ENCODE measurements at regions not wholly inside any gene's neighbourhood (a gene's known extent, or its start where the extent isn't known, plus 50 kb on each side); places are given as distances from the start of the nearest gene placed in this dataset.
"Not testable (repeated sequence)": the region's sequence is repeated elsewhere in the genome, so short reads cannot be mapped to it uniquely, and the experiment has no call there.

DNA sequence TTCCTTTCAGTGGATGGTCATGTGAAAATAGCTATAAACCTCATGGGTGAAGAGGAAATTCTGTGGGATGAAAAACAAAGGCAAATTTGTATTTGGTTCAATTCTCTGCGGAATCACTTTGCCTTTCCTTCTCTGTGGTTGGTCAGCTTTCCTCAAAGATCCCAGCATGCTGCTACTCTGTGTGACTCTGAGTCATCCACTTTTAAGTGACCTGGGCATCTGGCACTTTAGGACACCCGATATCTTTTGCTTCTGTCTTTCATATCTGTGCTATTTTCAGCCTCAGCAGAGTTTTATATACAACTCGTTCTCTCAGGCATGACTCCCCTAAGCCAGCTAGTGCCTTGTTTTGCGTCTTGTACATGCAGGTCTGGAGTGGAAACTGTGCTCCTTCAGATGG, 217.0 kb upstream of the PIEZO2 start:
- DNase-seq: no peak
- H3K27me3 Mint-ChIP-seq (ENCODE audit: insufficient read depth): peaks cover 8% of the 10 kb centered on the region
- WGBS, 2 experiments (ENCODE audit: insufficient coverage in 1 of 2, insufficient read length in 1 of 2): 71 to 79% methylated on average over 2 to 4 of the region's 4 CpGs
- no peak overlapping the region for H3K9ac ChIP-seq (ENCODE audit: extremely low read depth, low read length, poor library complexity, severe bottlenecking)
- H3K27me3 ChIP-seq (ENCODE audit: control insufficient read depth, insufficient read depth, low read length, poor library complexity, severe bottlenecking): no peaks in the 10 kb centered on the region
- peaks cover 4% of the 10 kb centered on the region for H3K9me3 Mint-ChIP-seq
- H3K4me3 Mint-ChIP-seq: no peak overlapping the region
- no peaks in the 10 kb centered on the region for H3K9me3 ChIP-seq (ENCODE audit: control insufficient read depth, low read length)
- H3K4me1 ChIP-seq (ENCODE audit: control insufficient read depth, insufficient read depth, low read length): no peaks in the 10 kb centered on the region
- no peaks in the 10 kb centered on the region for H3K36me3 ChIP-seq (ENCODE audit: control insufficient read depth, insufficient read depth, low read length)
- no peaks in the 10 kb centered on the region for H3K4me1 Mint-ChIP-seq
- no peak overlapping the region for H3K4me3 ChIP-seq (ENCODE audit: low read length)
- no peak overlapping the region for H3K27ac ChIP-seq (ENCODE audit: low read depth, low read length)
- no peak overlapping the region for H3K27ac Mint-ChIP-seq
- TF ChIP-seq, protein P1, sequence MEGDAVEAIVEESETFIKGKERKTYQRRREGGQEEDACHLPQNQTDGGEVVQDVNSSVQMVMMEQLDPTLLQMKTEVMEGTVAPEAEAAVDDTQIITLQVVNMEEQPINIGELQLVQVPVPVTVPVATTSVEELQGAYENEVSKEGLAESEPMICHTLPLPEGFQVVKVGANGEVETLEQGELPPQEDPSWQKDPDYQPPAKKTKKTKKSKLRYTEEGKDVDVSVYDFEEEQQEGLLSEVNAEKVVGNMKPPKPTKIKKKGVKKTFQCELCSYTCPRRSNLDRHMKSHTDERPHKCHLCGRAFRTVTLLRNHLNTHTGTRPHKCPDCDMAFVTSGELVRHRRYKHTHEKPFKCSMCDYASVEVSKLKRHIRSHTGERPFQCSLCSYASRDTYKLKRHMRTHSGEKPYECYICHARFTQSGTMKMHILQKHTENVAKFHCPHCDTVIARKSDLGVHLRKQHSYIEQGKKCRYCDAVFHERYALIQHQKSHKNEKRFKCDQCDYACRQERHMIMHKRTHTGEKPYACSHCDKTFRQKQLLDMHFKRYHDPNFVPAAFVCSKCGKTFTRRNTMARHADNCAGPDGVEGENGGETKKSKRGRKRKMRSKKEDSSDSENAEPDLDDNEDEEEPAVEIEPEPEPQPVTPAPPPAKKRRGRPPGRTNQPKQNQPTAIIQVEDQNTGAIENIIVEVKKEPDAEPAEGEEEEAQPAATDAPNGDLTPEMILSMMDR (conservative IDR thresholded peaks at IDR 0.05): no peak
- H3K36me3 Mint-ChIP-seq (ENCODE audit: low read depth): peaks cover 2% of the 10 kb centered on the region

DNA sequence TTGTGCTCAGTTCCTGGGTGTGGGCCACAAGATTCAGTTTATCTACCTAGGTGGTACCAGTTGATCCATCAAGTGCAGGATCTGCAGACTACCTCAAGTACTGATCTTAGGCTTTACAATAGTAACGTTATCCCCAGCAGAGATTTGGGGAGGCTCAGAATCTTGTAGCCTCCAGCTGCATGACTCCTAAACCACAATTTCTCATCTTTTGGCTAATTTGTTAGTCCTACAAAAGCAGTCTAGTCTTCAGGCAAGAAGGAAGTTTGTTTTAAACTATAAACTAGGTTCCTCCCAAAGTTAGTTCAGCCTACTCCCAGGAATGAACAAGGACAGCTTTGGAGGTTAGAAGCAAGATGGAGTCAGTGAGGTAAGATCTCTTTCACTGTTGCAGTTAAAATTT, 213.5 kb upstream of the PIEZO2 start:
- no peaks in the 10 kb centered on the region for H3K36me3 ChIP-seq (ENCODE audit: control insufficient read depth, insufficient read depth, low read length)
- Mint-ChIP-seq H3K27ac (no peak overlapping the region), H3K4me3 (no peak overlapping the region), H3K36me3 (ENCODE audit: low read depth) (no peaks in the 10 kb centered on the region), H3K27me3 (ENCODE audit: insufficient read depth) (peaks cover 2% of the 10 kb centered on the region), H3K9me3 (no peaks in the 10 kb centered on the region), H3K4me1 (no peaks in the 10 kb centered on the region)
- 93 to 95% methylated on average over 1 of the region's 1 CpG for WGBS, 2 experiments (ENCODE audit: insufficient coverage in 1 of 2, insufficient read length in 1 of 2)
- no peak overlapping the region for H3K9ac ChIP-seq (ENCODE audit: extremely low read depth, low read length, poor library complexity, severe bottlenecking)
- no peaks in the 10 kb centered on the region for H3K4me1 ChIP-seq (ENCODE audit: control insufficient read depth, insufficient read depth, low read length)
- no peaks in the 10 kb centered on the region for H3K9me3 ChIP-seq (ENCODE audit: control insufficient read depth, low read length)
- no peak overlapping the region for H3K4me3 ChIP-seq (ENCODE audit: low read length)
- H3K27me3 ChIP-seq (ENCODE audit: control insufficient read depth, insufficient read depth, low read length, poor library complexity, severe bottlenecking): no peaks in the 10 kb centered on the region
- TF ChIP-seq, protein P1 (conservative IDR thresholded peaks at IDR 0.05): no peak
- no peak overlapping the region for H3K27ac ChIP-seq (ENCODE audit: low read depth, low read length)
- DNase-seq: no peak

DNA sequence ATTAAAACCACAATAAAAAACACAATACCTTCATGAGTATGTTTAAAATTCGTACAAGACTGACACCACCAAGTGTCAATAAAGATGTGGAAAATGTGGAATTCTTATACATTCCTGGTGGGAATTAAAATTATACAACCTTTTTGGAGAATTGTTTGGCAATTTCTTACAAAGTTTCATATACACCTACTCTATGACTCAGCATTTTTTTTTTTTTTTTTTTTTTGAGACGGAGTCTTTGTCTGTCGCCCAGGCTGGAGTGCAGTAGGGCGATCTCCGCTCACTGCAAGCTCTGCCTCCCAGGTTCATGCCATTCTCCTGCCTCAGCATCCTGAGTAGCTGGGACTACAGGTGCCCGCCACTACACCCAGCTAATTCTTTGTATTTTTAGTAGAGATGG, 212.5 kb upstream of the PIEZO2 start:
- H3K27ac ChIP-seq (ENCODE audit: low read depth, low read length); H3K36me3 Mint-ChIP-seq (ENCODE audit: low read depth); H3K9ac ChIP-seq (ENCODE audit: extremely low read depth, low read length, poor library complexity, severe bottlenecking); H3K27me3 ChIP-seq (ENCODE audit: control insufficient read depth, insufficient read depth, low read length, poor library complexity, severe bottlenecking); H3K4me1 ChIP-seq (ENCODE audit: control insufficient read depth, insufficient read depth, low read length); H3K9me3 ChIP-seq (ENCODE audit: control insufficient read depth, low read length); H3K9me3 Mint-ChIP-seq; DNase-seq; H3K4me3 Mint-ChIP-seq; H3K27ac Mint-ChIP-seq; H3K27me3 Mint-ChIP-seq (ENCODE audit: insufficient read depth); H3K4me1 Mint-ChIP-seq; H3K36me3 ChIP-seq (ENCODE audit: control insufficient read depth, insufficient read depth, low read length); H3K4me3 ChIP-seq (ENCODE audit: low read length): not testable (repeated sequence)
- 98% methylated on average over 5 of the region's 6 CpGs; no CpG with 5 or more reads in 1 of the 2 experiments for WGBS, 2 experiments (ENCODE audit: insufficient coverage in 1 of 2, insufficient read length in 1 of 2)

DNA sequence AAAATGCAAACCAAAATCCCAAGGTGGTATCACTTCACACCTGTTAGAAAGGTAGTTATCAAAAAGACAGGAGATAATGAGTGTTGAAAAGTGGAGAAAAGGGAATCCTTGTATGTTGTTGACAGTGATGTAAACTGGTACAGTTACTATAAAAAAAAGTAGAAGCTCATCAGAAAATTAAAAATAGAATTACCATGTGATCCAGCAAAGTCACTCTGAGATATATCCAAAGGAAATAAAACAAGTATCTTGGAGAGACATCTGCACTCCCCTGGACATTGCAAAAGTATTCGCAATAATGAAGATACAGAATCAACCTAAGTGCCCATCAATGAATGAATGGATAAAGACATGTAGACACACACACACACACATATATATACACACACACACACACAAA, 208.3 kb upstream of the PIEZO2 start:
- TF ChIP-seq, protein P1 (conservative IDR thresholded peaks at IDR 0.05): no peak
- H3K36me3 ChIP-seq (ENCODE audit: control insufficient read depth, insufficient read depth, low read length): no peaks in the 10 kb centered on the region
- no peaks in the 10 kb centered on the region for H3K9me3 Mint-ChIP-seq
- no peak overlapping the region for H3K4me3 ChIP-seq (ENCODE audit: low read length)
- 91% methylated on average over 1 of the region's 1 CpG; no CpG with 5 or more reads in 1 of the 2 experiments for WGBS, 2 experiments (ENCODE audit: insufficient coverage in 1 of 2, insufficient read length in 1 of 2)
- H3K4me3 Mint-ChIP-seq: no peak overlapping the region
- H3K4me1 ChIP-seq (ENCODE audit: control insufficient read depth, insufficient read depth, low read length): no peaks in the 10 kb centered on the region
- H3K36me3 Mint-ChIP-seq (ENCODE audit: low read depth): no peaks in the 10 kb centered on the region
- peaks cover 20% of the 10 kb centered on the region for H3K27me3 Mint-ChIP-seq (ENCODE audit: insufficient read depth)
- no peak overlapping the region for H3K9ac ChIP-seq (ENCODE audit: extremely low read depth, low read length, poor library complexity, severe bottlenecking)
- no peaks in the 10 kb centered on the region for H3K27me3 ChIP-seq (ENCODE audit: control insufficient read depth, insufficient read depth, low read length, poor library complexity, severe bottlenecking)
- no peaks in the 10 kb centered on the region for H3K4me1 Mint-ChIP-seq
- no peak for DNase-seq
- no peak overlapping the region for H3K27ac ChIP-seq (ENCODE audit: low read depth, low read length)
- H3K9me3 ChIP-seq (ENCODE audit: control insufficient read depth, low read length): peaks cover 3% of the 10 kb centered on the region
- no peak overlapping the region for H3K27ac Mint-ChIP-seq

DNA sequence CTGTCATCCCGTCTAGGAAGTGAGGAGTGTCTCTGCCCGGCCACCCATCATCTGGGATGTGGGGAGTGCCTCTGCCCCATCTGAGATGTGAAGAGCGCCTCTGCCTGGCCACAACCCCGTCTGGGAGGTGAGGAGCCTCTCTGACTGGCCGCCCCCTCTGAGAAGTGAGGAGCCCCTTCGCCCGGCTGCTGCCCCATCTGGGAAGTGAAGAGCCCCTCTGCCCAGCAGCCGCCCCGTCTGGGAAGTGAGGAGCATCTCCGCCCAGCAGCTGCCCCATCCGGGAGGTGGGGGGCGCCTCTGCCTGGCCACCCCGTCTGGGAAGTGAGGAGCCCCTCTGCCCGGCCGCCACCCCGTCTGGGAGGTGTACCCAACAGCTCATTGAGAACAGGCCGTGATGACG, 195.2 kb upstream of the PIEZO2 start:
- DNase-seq; H3K36me3 ChIP-seq (ENCODE audit: control insufficient read depth, insufficient read depth, low read length); H3K27ac Mint-ChIP-seq; H3K4me3 ChIP-seq (ENCODE audit: low read length); H3K9ac ChIP-seq (ENCODE audit: extremely low read depth, low read length, poor library complexity, severe bottlenecking); H3K27ac ChIP-seq (ENCODE audit: low read depth, low read length); H3K4me1 ChIP-seq (ENCODE audit: control insufficient read depth, insufficient read depth, low read length); H3K36me3 Mint-ChIP-seq (ENCODE audit: low read depth); H3K27me3 Mint-ChIP-seq (ENCODE audit: insufficient read depth); H3K4me3 Mint-ChIP-seq; H3K27me3 ChIP-seq (ENCODE audit: control insufficient read depth, insufficient read depth, low read length, poor library complexity, severe bottlenecking); H3K4me1 Mint-ChIP-seq: not testable (repeated sequence)
- WGBS, 2 experiments (ENCODE audit: insufficient coverage in 1 of 2, insufficient read length in 1 of 2): 67 to 83% methylated on average over 3 to 18 of the region's 18 CpGs
- peaks cover 72% of the 10 kb centered on the region for H3K9me3 ChIP-seq (ENCODE audit: control insufficient read depth, low read length)
- peaks cover 46% of the 10 kb centered on the region for H3K9me3 Mint-ChIP-seq
